ENCODE measurements at regions not wholly inside any gene's neighbourhood (a gene's known extent, or its start where the extent isn't known, plus 50 kb on each side); places are given as distances from the start of the nearest gene placed in this dataset.

DNA sequence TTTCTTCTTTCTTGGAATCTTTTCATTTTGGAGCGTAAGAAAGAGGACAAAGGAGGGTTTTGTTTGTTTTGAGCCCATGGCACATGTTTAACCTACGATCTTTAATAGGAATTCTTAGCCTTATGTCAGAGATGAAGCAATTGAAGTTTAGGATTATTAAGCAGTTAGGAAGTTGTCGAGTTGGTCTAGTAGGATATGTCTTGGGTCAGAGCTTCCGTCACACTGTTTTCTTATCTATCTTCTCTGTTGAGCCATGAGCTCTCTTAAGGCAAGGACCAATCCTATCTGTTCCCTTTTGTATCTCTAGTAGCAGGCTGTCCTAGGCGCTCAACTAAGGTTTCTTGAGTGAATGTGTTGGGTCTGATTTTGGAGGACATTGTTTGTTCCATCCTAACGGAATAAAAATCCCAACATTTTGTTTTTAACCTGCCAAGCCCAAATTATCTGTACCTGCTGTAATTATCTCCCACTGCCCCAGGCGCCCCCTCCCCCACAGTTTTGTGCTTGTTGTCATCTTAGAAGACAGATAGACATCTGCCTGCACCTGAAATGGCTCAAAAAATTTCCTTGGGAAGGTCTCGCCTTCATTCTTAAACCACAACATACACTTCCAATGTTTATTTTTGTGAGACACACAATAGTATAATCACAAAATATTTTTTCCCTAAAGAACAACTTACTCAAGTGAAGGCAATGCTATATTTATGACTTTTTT is 95.3 kb upstream of the GADD45A start:
- no peak for TF ChIP-seq EZH2 (IDR thresholded peaks at IDR 0.05; ENCODE audit: insufficient read depth, poor library complexity, severe bottlenecking)
- TF ChIP-seq EZH2phosphoT487 (IDR thresholded peaks at IDR 0.05; ENCODE audit: insufficient read depth, low read depth), result no peak
